ENCODE measurements at regions not wholly inside any gene's neighbourhood (a gene's known extent, or its start where the extent isn't known, plus 50 kb on each side); places are given as distances from the start of the nearest gene placed in this dataset.

- DNase-seq, result no peak
Observed at GRCh38 chr3:102087236-102087635, 237.9 kb downstream of the NFKBIZ start.

GRCh38 chr3:102089239-102089638, 239.9 kb downstream of the NFKBIZ start:
- no peak for DNase-seq

DNA sequence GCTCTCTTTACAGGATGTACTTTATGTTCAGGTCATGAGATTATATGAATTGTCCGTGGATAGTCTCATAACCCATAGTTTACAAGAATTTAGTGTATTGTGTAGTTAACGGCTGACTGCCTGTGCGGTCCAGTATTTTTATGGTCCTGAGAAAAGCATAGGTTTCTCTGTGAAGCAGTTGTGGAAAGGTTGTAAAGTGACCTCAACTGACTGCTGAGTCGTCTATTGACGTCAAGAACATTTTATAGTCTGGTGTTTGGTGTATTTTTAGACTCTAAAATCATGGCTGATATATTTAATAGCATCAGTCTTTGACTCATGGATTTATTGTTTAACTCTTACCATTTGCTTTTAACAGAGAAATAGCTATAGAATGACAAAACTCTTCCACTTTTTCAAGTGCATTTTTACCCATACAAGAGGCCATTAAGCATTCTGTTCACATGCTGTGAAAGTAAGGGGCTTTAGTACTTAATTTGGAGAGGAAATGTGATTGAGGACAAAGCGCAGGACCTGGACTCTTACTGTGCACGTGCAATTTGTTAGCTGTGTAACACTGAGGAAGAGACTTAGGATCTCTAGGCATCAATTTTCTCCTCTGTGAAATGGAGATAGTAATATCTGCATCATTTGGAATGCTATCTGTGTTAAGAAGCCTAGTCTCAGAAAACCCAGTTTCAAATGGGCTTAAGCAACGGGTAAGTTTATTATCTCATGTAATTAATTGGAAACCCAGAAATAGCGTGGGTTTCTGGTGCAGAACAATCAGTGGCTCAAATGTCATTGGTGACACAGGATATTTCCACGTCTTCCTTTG, 240.8 kb downstream of the NFKBIZ start:
- DNase-seq, result no peak

- DNase-seq, result no peak
Observed at GRCh38 chr3:102090721-102091045, 241.4 kb downstream of the NFKBIZ start.

DNA sequence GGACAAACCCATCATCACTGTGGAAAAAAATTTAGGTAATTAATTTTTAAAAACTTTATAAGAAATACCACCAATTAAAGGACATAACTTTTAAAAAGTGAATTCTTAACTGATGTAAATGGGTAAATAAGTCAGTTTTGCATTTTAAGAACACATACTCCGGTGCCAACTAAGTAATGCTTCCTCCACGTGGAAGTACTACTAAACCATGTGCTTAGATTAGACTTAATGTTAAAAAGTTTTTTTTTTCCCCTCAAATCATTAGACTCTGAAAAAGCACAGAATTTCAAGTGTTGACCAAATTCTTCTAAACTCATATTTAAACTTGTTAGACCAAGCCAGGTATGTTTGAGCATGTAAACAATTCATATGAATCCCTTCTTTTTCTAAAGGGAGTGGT, 242.0 kb downstream of the NFKBIZ start:
- no peak for DNase-seq

DNA sequence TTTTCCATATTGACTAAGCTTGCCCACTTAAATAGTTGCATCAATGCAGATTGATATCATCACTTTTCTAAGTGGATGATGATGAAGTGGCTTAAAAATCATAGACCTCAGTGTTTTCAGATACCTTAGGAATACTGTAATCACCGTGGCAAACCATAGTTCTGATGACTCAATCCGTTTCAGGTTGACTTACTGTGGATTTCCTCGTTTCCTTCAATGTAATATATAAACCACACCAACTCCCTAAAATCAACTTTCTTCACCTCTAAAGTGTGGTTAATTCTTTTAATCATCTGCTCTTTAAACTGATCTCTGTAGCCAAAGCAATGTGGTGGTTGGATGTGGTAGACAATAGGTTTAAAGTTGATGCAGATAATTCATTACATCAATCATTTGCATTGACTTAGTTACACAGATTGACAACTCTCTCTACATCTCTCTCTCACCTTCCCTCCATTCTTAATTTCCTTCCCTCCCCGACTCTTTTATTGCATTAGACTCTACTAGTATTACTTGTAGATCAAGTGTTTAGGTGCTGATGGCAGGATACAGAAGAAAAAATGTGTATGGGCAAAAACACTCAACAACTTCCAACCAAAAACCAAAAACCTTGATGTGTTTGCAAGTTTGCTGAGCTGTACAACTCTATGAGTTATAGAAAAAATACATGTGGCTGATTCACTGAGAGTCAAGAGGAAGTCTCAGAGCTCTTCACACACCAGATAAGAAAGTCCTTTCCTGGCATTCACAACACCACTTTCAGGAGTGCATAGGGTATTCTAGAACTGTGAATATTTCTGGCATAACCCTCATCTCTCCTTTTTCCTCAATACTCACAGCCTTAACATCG, 243.5 kb downstream of the NFKBIZ start:
- no peak for DNase-seq

DNA sequence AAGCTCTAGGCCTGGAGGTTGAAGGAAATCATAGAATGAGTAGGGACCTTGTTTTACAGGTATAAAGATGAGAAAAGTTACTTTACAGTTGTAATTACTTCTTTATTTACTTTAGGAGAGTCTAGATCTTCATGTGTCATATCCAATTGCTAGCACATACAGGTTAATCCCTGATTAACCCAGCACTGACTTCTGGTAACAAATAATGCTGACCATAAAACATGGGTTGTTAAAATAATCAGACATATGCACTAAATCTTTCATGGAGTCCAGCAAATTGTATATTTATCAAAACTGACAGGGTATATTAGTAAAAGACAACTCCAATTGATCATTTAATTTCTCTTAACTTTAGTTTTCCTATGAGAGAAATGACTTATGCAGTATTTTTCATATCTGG, 245.2 kb downstream of the NFKBIZ start:
- no peak for DNase-seq

DNA sequence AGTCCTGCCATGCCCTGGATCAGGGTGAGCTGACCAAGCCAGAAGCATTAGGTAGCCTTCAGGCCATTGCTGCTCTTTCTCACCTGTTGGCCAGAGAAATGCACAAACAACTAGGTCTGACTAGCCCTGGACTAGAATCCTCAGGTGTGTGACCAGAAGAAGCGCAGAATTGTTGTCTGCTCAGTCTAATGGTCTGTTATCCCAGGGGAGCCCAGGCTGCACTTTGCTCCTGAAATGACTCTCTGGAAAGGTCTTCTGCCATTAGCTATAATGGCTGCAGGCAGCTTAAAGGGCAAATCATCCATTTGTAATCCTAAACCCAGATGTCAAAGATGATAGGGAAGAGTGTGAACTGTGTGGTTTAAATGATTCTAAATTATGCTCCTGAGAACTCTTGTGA, 246.1 kb downstream of the NFKBIZ start:
- no peak for DNase-seq

- no peak for DNase-seq
Observed at GRCh38 chr3:102096066-102096465, 246.8 kb downstream of the NFKBIZ start.

GRCh38 chr3:102098130-102098885, 249.0 kb downstream of the NFKBIZ start:
- no peak for DNase-seq

- no peak for DNase-seq
Observed at GRCh38 chr3:102099913-102100312, 250.6 kb downstream of the NFKBIZ start.

DNA sequence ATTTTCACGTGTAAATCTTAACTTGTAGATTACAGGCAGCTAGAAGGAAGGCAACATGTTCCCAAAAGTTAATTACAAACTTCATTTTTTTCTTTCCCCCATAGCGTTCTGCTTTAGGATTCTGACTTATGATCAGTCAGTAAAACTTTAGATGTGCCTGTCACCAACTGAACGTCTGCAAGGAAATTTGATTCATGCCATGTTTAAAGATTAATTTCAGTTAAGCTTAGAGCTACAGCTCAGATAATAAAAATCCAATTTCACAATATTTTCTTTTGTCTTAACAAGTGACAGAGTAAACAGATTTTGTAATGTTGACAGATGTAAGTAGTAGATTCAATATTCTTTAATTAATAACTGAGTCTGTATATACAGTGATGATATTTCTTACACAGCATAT, 253.1 kb downstream of the NFKBIZ start:
- DNase-seq, result no peak

GRCh38 chr3:102104033-102104432, 254.7 kb downstream of the NFKBIZ start:
- DNase-seq, result no peak

DNA sequence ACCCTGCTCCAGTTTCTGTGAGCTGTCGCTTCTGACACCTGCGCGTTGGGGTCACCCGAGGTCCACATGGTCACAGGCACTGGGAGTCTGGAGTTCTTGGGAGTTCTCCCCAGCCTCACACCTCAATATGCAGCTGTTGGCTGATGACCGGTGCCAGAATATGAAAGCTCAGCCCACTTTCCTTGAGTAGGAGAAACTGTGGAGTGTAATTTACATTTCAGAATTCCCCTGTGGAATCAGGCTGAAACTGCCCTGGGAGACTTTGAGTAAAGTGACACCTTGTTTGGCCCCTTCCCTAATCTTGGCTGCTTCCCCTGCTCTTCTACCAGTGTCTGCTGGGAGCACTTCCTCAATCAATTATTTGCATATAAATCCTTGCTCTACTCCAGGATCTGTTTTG, 255.9 kb downstream of the NFKBIZ start:
- DNase-seq, result no peak

DNA sequence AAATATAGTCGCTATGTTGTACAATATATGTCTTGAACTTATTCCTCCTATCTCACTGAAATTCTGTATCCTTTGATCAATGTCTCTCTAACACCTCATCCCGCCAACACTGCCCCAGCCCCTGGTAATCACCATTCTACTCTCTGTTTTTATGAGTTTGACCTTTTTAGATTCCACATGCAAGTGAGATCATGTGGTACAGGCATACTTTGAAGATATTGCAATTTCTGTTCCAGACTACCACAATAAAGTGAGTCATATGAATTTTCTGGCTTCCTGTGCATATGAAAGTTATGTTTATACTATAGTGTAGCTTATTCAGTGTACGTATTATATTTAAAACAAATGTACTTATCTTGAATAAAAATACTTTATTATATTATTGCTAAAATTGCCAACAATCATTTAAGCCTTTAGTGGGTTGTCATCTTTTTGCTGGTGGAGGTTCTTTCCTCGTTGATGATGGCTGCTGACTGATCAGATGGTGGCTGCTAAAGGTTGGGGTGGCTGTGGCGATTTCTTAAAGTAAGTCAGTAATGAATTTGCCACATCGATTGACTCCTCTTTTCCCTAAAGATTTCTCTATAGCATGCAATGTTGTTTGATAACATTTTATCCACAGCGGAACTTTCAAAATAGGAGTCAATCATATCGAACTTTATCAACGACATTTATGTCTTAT, 257.2 kb downstream of the NFKBIZ start:
- no peak for DNase-seq

DNA sequence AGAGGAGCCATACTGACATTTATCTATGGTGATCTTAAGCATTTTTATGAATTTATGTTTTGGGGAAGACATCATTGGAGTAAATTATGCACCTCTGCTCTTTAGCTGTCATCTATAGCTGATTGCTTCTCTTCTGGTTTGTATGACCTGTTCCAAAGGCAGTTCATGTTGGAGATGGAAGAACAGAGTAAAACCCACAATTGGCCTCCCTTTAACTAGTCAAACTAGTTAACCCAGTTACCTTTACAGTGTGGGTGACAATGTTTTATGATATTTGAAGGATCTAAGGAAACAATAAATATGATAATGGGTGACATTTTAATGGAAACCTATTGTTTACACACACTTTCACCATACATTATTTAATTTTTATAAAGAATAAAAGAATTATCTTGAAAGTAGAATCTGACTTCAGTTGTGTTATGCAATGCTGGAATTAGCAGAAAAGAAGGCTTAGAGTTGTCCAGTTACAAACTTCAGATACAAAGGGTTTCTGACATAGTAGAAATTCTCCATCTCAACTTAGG, 263.5 kb downstream of the NFKBIZ start:
- DNase-seq, result no peak

GRCh38 chr3:102113421-102114041, 264.2 kb downstream of the NFKBIZ start:
- DNase-seq, result no peak

DNA sequence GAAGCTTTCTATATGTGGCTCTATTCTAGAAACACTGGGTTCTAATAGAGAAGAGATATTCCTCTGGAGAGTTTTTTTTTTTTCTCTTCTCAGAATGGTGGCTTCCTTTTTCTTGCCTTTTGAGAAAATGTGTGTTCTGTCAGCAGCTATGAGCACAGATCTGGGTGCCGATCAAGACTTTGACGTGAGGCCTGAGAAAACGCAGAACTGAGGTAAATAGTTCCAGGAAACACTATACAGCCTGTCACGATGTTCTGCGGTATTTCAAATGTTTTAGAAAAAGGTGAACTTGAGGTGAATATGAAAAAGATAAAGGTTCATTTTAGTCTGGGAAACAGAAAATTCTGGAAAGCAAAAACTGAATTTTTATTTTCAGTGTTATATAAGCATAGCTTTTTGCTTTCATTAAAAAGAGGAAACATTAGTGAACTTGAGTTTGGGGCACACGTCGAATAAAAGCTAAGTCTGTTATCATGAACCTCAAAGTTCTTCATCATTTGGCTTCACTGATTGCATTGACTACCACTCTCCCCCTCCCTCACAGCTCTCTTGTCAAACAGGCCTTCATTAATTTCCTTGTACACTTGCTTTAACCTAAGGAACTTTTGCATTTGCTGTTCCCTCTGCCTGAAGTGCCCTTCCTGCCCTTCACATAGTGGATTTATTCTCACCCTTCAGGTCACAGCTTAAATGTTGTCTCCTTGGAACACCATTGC, 265.1 kb downstream of the NFKBIZ start:
- DNase-seq, result no peak

DNA sequence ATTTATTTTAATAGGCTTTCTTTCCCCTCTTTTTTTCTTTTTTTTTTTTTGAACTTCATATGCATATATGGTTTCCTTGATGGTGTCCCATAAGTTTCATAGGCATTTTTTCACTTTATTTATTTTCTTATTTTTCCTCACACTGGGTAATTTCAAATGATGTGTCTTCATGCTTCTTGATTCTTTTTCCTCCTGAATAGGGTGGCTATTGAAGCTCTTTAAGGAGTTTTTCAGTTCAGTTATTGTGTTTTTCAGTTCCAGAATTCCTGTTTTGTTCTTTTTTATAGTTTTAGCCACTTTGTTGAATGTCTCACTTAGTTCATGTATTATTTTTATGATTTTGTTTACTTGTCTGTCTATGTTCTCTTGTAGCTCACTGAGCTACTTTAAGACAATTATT, 273.2 kb downstream of the NFKBIZ start:
- no peak for DNase-seq

GRCh38 chr3:102123590-102124190, 274.4 kb downstream of the NFKBIZ start:
- DNase-seq, result no peak

DNA sequence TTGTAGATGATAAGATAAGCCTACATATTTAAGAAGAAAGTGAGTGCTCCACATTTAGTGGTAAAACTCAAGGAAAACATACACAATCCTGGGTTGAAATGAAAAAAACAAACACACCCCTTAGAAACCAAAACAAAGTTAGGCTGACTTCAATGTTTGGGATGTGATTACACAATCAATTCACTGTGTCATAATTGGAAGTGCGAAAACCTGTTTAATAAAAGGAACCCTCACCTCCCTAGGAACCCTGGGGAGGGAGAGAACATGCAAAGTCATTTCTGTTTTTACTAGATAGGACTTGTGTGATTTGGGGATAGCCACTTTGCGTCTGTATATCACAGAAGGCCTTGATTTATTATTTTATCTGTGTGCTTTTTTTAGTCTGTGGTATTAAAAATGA, 275.0 kb downstream of the NFKBIZ start:
- no peak for DNase-seq
